PC-3 (cell line): ENCODE measurements at regions not wholly inside any gene's neighbourhood (a gene's known extent, or its start where the extent isn't known, plus 50 kb on each side); places are given as distances from the start of the nearest gene placed in this dataset.

Source experiments
- ATAC-seq: fragments of 200-7000 bp; cut with Tn5 transposase; 2 replicates; pipeline ENCODE4 v1.9.1; 2020; ENCODE audit warnings: mild to moderate bottlenecking, moderate library complexity
- BruUV-seq: library from RNA; stranded (reverse); fragments of 400-500 nt; replicated peaks from 2 replicates; lab custom pipeline; 2021; lab: Mats Ljungman, UMichigan
- CTCF ChIA-PET: fragments of 300-600 bp; sonication (Branson Sonifier 250); formaldehyde crosslinking; loops from one replicate; lab custom pipeline; 2022; ENCODE audit warnings: antibody characterized with exemption; lab: Charles Lee
- POLR2A ChIA-PET: fragments of 300-600 bp; sonication (Branson Sonifier 250); formaldehyde crosslinking; loops from one replicate; lab custom pipeline; 2022; ENCODE audit warnings: antibody characterized with exemption; ENCODE audit not compliant: unreplicated experiment; lab: Charles Lee
- DNase-seq: peaks from one replicate; pipeline ENCODE4 v3.0.0-alpha.2; 2015
- H2AFZ ChIP-seq: fragments of 300-600 bp; sonication (generic); 2 replicates; pipeline ENCODE4 v1.6.0; 2016; ENCODE audit warnings: antibody characterized with exemption, low read length
- H3F3A ChIP-seq: fragments of 300-600 bp; sonication (generic); one replicate; pipeline ENCODE4 v1.6.0; 2017; ENCODE audit warnings: antibody characterized with exemption, low read length, control low read depth, mild to moderate bottlenecking; ENCODE audit not compliant: unreplicated experiment
- H3K27ac ChIP-seq: fragments of 300-600 bp; sonication (generic); 2 replicates; pipeline ENCODE4 v1.5.1; 2016; ENCODE audit warnings: mild to moderate bottlenecking, low read length
- H3K27me3 ChIP-seq: fragments of 300-600 bp; sonication (generic); 2 replicates; pipeline ENCODE4 v1.6.1; 2016; ENCODE audit warnings: low read length, mixed read lengths
- H3K36me3 ChIP-seq: fragments of 300-600 bp; sonication (generic); 2 replicates; pipeline ENCODE4 v1.6.1; 2016; ENCODE audit warnings: low read depth, mixed run types, low read length, mixed read lengths
- H3K4me1 ChIP-seq: fragments of 300-600 bp; sonication (generic); 2 replicates; pipeline ENCODE4 v1.5.1; 2016; ENCODE audit warnings: low read length; ENCODE audit not compliant: insufficient read depth
- H3K4me2 ChIP-seq: fragments of 300-600 bp; sonication (generic); 2 replicates; pipeline ENCODE4 v1.6.0; 2016; ENCODE audit warnings: low read length
- H3K4me3 ChIP-seq: fragments of 300-600 bp; sonication (generic); 2 replicates; pipeline ENCODE4 v1.5.1; 2016; ENCODE audit warnings: mild to moderate bottlenecking, low read length, mixed read lengths
- H3K79me2 ChIP-seq: fragments of 300-600 bp; sonication (generic); 2 replicates; pipeline ENCODE4 v1.6.1; 2017; ENCODE audit warnings: low read length, mixed read lengths
- H3K9ac ChIP-seq: fragments of 300-600 bp; sonication (generic); 2 replicates; pipeline ENCODE4 v1.6.0; 2016; ENCODE audit warnings: mild to moderate bottlenecking, low read length
- H3K9me2 ChIP-seq: fragments of 300-600 bp; sonication (generic); replicated peaks from 2 replicates; pipeline ENCODE4 v1.6.1; 2016; ENCODE audit warnings: mixed run types, low read length, mixed read lengths
- H3K9me3 ChIP-seq: fragments of 300-600 bp; sonication (generic); 2 replicates; pipeline ENCODE4 v1.6.1; 2016; ENCODE audit warnings: low read length, mixed read lengths
- H4K20me1 ChIP-seq: fragments of 300-600 bp; sonication (generic); 2 replicates; pipeline ENCODE4 v1.6.1; 2016; ENCODE audit warnings: low read length, mixed read lengths
- CTCF ChIP-seq: fragments of 300-600 bp; sonication (generic); conservative IDR thresholded peaks from 2 replicates; pipeline ENCODE4 v1.5.1; 2017; ENCODE audit warnings: antibody characterized with exemption, low read depth, mild to moderate bottlenecking, low read length
- EZH2 ChIP-seq: fragments of 300-600 bp; sonication (generic); IDR thresholded peaks from one replicate; pipeline ENCODE4 v1.6.1; 2017; ENCODE audit warnings: antibody characterized with exemption, mild to moderate bottlenecking, low read length; ENCODE audit not compliant: unreplicated experiment
- EZH2phosphoT487 ChIP-seq: fragments of 300-600 bp; sonication (generic); IDR thresholded peaks from 2 replicates; pipeline ENCODE4 v1.6.1; 2018; ENCODE audit warnings: mild to moderate bottlenecking, antibody characterized with exemption, low read length, borderline replicate concordance
- intact Hi-C: fragments of 100-400 bp; cut with micrococcal nuclease; formaldehyde crosslinking; loops from 2 replicates; pipeline ENCODE4 v1.9.0; 2023

- Histone ChIP-seq H3K27me3 (0 out of 2 replicates have a peak, but pooled peaks cover 3% of the 10 kb centered on the region), H3K36me3 (no peaks in the 10 kb centered on the region), H3K27ac (no peak overlapping the region), H3K4me1 (no peaks in the 10 kb centered on the region), H3K4me2 (no peak overlapping the region), H3K79me2 (no peaks in the 10 kb centered on the region), H4K20me1 (no peaks in the 10 kb centered on the region), H3K4me3 (no peak overlapping the region), H3K9me3 (no peaks in the 10 kb centered on the region), H3K9ac (no peak overlapping the region), H2AFZ (no peak overlapping the region), H3K9me2 (no peaks in the 10 kb centered on the region), H3F3A (no peaks in the 10 kb centered on the region)
- no TSS peak for BruUV-seq
- intact Hi-C loops: no loop called here
- ChIA-PET POLR2A (no interaction called here), CTCF (no interaction called here)
- DNase-seq: no peak
- no peak for ATAC-seq
- TF ChIP-seq EZH2: no peak
- no peak for TF ChIP-seq CTCF
- TF ChIP-seq EZH2phosphoT487: no peak
These were observed 502.7 kb downstream of the BCL11B start for GRCh38 chr14:98769326-98769725.

GRCh38 chr14:98770151-98770550 lies 501.8 kb downstream of the BCL11B start:
- Histone ChIP-seq H3K9me2 (no peaks in the 10 kb centered on the region), H3K27ac (no peak overlapping the region), H3K4me3 (no peak overlapping the region), H4K20me1 (no peaks in the 10 kb centered on the region), H3F3A (no peaks in the 10 kb centered on the region), H3K4me2 (no peak overlapping the region), H3K9ac (no peak overlapping the region), H3K4me1 (no peaks in the 10 kb centered on the region), H3K79me2 (no peaks in the 10 kb centered on the region), H3K27me3 (0 out of 2 replicates have a peak, but pooled peaks cover 3% of the 10 kb centered on the region), H2AFZ (no peak overlapping the region), H3K36me3 (no peaks in the 10 kb centered on the region), H3K9me3 (no peaks in the 10 kb centered on the region)
- BruUV-seq: no TSS peak
- ChIA-PET CTCF (no interaction called here), POLR2A (no interaction called here)
- intact Hi-C loops: no loop called here
- TF ChIP-seq CTCF (no peak), EZH2phosphoT487 (no peak), EZH2 (no peak)
- DNase-seq (no peak), ATAC-seq (no peak)

- H4K20me1 ChIP-seq: no peaks in the 10 kb centered on the region
- no TSS peak for BruUV-seq
- ChIA-PET POLR2A (no interaction called here), CTCF (no interaction called here)
- H3K36me3 ChIP-seq: no peaks in the 10 kb centered on the region
- no peaks in the 10 kb centered on the region for H3K4me1 ChIP-seq
- H3K79me2 ChIP-seq: no peaks in the 10 kb centered on the region
- ATAC-seq: no peak
- H3K4me2 ChIP-seq: no peak overlapping the region
- no peaks in the 10 kb centered on the region for H3K9me2 ChIP-seq
- intact Hi-C loops: no loop called here
- H3F3A ChIP-seq: no peaks in the 10 kb centered on the region
- no peak overlapping the region for H3K9ac ChIP-seq
- no peaks in the 10 kb centered on the region for H3K9me3 ChIP-seq
- no peak overlapping the region for H3K4me3 ChIP-seq
- peaks cover 3% of the 10 kb centered on the region; the same call in 1 of the 2 replicates for H3K27me3 ChIP-seq
- TF ChIP-seq EZH2phosphoT487 (no peak), CTCF (no peak), EZH2 (no peak)
- H2AFZ ChIP-seq: no peak overlapping the region
- no peak for DNase-seq
- H3K27ac ChIP-seq: no peak overlapping the region
These were observed 498.2 kb downstream of the BCL11B start for GRCh38 chr14:98773814-98774213.
